ENCODE measurements at regions not wholly inside any gene's neighbourhood (a gene's known extent, or its start where the extent isn't known, plus 50 kb on each side); places are given as distances from the start of the nearest gene placed in this dataset.
"Not testable (repeated sequence)": the region's sequence is repeated elsewhere in the genome, so short reads cannot be mapped to it uniquely, and the experiment has no call there.

- ChIA-PET CTCF (interaction anchor here (0.6 kb wide), 1 partner anchor 13 kb away, joined by 3 read pairs; no protein-coding TSS in a partner anchor), POLR2A (no interaction called here)
- DNase-seq (no peak), ATAC-seq (no peak)
- Mint-ChIP-seq H3K27ac (no peak overlapping the region), H3K4me1 (ENCODE audit: low read depth) (no peaks in the 10 kb centered on the region), H3K36me3 (ENCODE audit: low read depth) (no peaks in the 10 kb centered on the region), H3K4me3 (no peak overlapping the region), H3K27me3 (no peaks in the 10 kb centered on the region), H3K9me3 (peaks cover 5% of the 10 kb centered on the region)
- intact Hi-C loops (cut with micrococcal nuclease): no loop called here
- TF ChIP-seq, protein P1, sequence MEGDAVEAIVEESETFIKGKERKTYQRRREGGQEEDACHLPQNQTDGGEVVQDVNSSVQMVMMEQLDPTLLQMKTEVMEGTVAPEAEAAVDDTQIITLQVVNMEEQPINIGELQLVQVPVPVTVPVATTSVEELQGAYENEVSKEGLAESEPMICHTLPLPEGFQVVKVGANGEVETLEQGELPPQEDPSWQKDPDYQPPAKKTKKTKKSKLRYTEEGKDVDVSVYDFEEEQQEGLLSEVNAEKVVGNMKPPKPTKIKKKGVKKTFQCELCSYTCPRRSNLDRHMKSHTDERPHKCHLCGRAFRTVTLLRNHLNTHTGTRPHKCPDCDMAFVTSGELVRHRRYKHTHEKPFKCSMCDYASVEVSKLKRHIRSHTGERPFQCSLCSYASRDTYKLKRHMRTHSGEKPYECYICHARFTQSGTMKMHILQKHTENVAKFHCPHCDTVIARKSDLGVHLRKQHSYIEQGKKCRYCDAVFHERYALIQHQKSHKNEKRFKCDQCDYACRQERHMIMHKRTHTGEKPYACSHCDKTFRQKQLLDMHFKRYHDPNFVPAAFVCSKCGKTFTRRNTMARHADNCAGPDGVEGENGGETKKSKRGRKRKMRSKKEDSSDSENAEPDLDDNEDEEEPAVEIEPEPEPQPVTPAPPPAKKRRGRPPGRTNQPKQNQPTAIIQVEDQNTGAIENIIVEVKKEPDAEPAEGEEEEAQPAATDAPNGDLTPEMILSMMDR (IDR thresholded peaks at IDR 0.05): no peak
Measured at GRCh38 chr6:56724455-56724854, 81.8 kb upstream of the DST start.

- intact Hi-C loops (cut with micrococcal nuclease): no loop called here
- Mint-ChIP-seq H3K4me1 (ENCODE audit: low read depth) (no peaks in the 10 kb centered on the region), H3K9me3 (peaks cover 8% of the 10 kb centered on the region), H3K4me3 (no peak overlapping the region), H3K27ac (no peak overlapping the region), H3K36me3 (ENCODE audit: low read depth) (no peaks in the 10 kb centered on the region), H3K27me3 (peaks cover 6% of the 10 kb centered on the region)
- ChIA-PET CTCF (no interaction called here), POLR2A (interaction anchor here (0.6 kb wide), 1 partner anchor 140 kb away, joined by 3 read pairs; no protein-coding TSS in a partner anchor)
- DNase-seq: no peak
- TF ChIP-seq, protein P1 (IDR thresholded peaks at IDR 0.05): no peak
- ATAC-seq: no peak
Measured at GRCh38 chr6:56720882-56721281, 78.2 kb upstream of the DST start.

DNA sequence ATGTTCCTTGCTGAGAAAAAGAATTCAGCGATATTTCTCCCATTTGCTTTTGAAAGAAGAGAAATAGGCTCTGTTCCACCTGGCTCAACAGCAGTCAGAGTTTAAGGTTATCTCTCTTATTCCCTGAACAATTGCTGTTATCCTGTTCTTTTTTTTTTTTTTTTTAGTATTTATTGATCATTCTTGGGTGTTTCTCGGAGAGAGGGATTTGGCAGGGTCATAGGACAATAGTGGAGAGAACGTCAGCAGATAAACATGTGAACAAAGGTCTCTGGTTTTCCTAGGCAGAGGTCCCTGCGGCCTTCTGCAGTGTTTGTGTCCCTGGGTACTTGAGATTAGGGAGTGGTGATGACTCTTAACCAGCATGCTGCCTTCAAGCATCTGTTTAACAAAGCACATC is 77.5 kb upstream of the DST start:
- ATAC-seq; H3K9me3 Mint-ChIP-seq; CTCF ChIA-PET; DNase-seq; H3K4me1 Mint-ChIP-seq (ENCODE audit: low read depth); POLR2A ChIA-PET; H3K4me3 Mint-ChIP-seq; intact Hi-C loops (cut with micrococcal nuclease); H3K27ac Mint-ChIP-seq; H3K27me3 Mint-ChIP-seq; H3K36me3 Mint-ChIP-seq (ENCODE audit: low read depth): not testable (repeated sequence)

DNA sequence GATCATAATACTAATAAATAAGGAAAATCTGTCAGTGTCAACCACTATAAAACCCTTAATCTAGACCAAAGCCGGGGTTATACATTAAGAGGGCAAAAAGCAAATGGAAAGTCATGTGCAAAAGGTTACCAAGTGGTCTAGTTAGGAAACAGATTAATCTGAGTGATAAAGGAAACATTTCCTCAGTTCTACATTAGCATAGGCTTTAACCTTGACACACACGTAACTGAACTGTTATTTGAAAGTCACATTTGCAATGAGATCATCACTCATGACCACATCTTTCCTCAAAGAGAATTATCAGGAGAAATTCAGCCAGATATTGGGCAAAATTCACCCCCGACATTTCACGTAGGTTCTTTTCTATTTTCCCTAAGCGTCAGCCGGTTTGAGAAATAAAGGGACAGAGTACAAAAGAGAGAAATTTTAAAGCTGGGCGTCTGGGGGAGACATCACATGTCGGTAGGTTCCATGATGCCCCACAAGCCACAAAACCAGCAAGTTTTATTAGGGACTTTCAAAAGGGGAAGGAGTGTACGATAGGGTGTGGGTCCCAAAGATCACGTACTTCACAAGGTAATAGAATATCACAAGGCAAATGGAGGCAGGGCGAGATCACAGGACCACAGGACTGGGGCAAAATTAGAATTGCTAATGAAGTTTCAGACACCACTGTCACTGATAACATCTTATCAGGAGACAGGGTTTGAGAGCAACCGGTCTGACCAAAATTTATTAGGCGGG is 76.8 kb upstream of the DST start:
- DNase-seq; H3K27ac Mint-ChIP-seq; intact Hi-C loops (cut with micrococcal nuclease); H3K4me3 Mint-ChIP-seq; CTCF ChIA-PET; H3K9me3 Mint-ChIP-seq; POLR2A ChIA-PET; H3K4me1 Mint-ChIP-seq (ENCODE audit: low read depth); H3K27me3 Mint-ChIP-seq; H3K36me3 Mint-ChIP-seq (ENCODE audit: low read depth): not testable (repeated sequence)
- peak; percentile 49 for ATAC-seq

GRCh38 chr6:56718236-56718635 is 75.5 kb upstream of the DST start:
- Mint-ChIP-seq H3K36me3 (ENCODE audit: low read depth) (no peaks in the 10 kb centered on the region), H3K9me3 (peaks cover 8% of the 10 kb centered on the region), H3K4me3 (no peak overlapping the region), H3K27ac (no peak overlapping the region), H3K27me3 (peaks cover 6% of the 10 kb centered on the region), H3K4me1 (ENCODE audit: low read depth) (no peaks in the 10 kb centered on the region)
- intact Hi-C loops (cut with micrococcal nuclease): no loop called here
- DNase-seq (no peak), ATAC-seq (no peak)
- POLR2A ChIA-PET: no interaction called here
- CTCF ChIA-PET: no interaction called here
- TF ChIP-seq, protein P1 (IDR thresholded peaks at IDR 0.05): no peak

- H3K36me3 Mint-ChIP-seq (ENCODE audit: low read depth): no peaks in the 10 kb centered on the region
- no peak for DNase-seq
- no peak for ATAC-seq
- TF ChIP-seq, protein P1 (IDR thresholded peaks at IDR 0.05): no peak
- peaks cover 7% of the 10 kb centered on the region for H3K27me3 Mint-ChIP-seq
- H3K9me3 Mint-ChIP-seq: peaks cover 8% of the 10 kb centered on the region
- ChIA-PET CTCF (no interaction called here), POLR2A (no interaction called here)
- intact Hi-C loops (cut with micrococcal nuclease): no loop called here
- no peaks in the 10 kb centered on the region for H3K4me1 Mint-ChIP-seq (ENCODE audit: low read depth)
- no peak overlapping the region for H3K27ac Mint-ChIP-seq
- no peak overlapping the region for H3K4me3 Mint-ChIP-seq
Measured at GRCh38 chr6:56716229-56716628, 73.5 kb upstream of the DST start.

Data from activated CD8-positive, alpha-beta T cell treated with anti-CD3 and anti-CD28 coated beads for 36 hours (primary cell).